ENCODE measurements at regions not wholly inside any gene's neighbourhood (a gene's known extent, or its start where the extent isn't known, plus 50 kb on each side); places are given as distances from the start of the nearest gene placed in this dataset.

DNA sequence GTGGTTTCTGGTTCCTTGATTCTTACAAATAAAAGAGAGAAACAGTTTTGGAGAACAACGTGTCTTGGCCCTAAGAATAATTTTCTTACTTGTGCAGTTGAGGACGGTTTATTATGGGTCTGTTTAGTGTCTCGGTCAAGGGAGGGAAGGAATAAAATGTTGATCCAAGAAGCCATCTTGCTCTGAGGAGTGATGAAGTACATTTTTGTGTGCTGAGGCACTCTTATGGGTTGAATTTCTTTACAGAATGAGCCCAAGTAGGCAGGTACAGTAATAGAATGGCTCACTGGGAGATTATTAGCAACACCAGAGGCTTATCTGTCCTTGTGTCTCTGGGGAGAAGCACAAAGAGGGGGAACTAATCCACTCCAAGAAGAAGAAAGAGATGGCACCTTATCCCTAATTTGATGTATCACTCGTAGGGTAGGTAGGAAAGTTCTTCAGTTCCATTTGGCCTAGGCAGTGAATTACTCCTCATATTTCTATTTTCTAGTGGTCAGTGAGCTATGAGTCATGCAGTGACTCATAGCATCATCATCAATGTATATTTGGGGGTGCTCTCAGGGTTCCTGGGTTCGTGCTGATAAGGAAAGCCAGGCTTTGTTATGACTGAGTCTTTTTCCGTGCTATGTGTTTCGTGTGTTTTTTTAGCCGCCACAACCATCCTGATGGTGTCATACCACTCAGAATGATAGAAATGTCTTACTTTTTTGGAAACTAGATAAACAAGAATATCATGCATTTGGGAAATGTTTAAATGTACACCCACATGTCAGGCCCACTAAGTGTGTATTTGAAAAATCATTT, 250.1 kb upstream of the CTAGE1 start:
- H3K4me2 ChIP-seq (ENCODE audit: low read length) = no peak overlapping the region
- H3K4me1 ChIP-seq (ENCODE audit: insufficient read depth, low read length, severe bottlenecking) = no peaks in the 10 kb centered on the region
- no peaks in the 10 kb centered on the region for H3K9me3 ChIP-seq (ENCODE audit: low read length)
- H3F3A ChIP-seq (ENCODE audit: insufficient read depth, low read length) = no peaks in the 10 kb centered on the region
- no peaks in the 10 kb centered on the region for H3K27me3 ChIP-seq (ENCODE audit: insufficient read depth, low read length)
- TF ChIP-seq CTCF (IDR thresholded peaks at IDR 0.05; ENCODE audit: low read length) (no peak), EZH2 (IDR thresholded peaks at IDR 0.05; ENCODE audit: borderline replicate concordance, low read length) (no peak)
- H4K20me1 ChIP-seq (ENCODE audit: insufficient read depth, low read length) = no peaks in the 10 kb centered on the region
- no peak overlapping the region for H3K27ac ChIP-seq (ENCODE audit: low read depth, low read length, poor library complexity, severe bottlenecking)
- no peaks in the 10 kb centered on the region for H3K9me2 ChIP-seq (ENCODE audit: low read depth, low read length)
- H3K4me3 ChIP-seq (ENCODE audit: low read depth, low read length, poor library complexity, severe bottlenecking) = no peak overlapping the region
- H3K9ac ChIP-seq (ENCODE audit: low read length) = no peak overlapping the region
- no peaks in the 10 kb centered on the region for H3K36me3 ChIP-seq (ENCODE audit: insufficient read depth, low read length)
- H3K79me2 ChIP-seq (ENCODE audit: insufficient read depth, low read length) = no peaks in the 10 kb centered on the region
- no peak overlapping the region for H2AFZ ChIP-seq (ENCODE audit: low read length)

GRCh38 chr18:22668496-22668895, 250.8 kb upstream of the CTAGE1 start:
- Histone ChIP-seq H2AFZ (ENCODE audit: low read length) (no peak overlapping the region), H3F3A (ENCODE audit: insufficient read depth, low read length) (no peaks in the 10 kb centered on the region)

GRCh38 chr18:22670914-22671313, 253.2 kb upstream of the CTAGE1 start:
- Histone ChIP-seq H3K36me3 (ENCODE audit: insufficient read depth, low read length) (no peaks in the 10 kb centered on the region), H3K4me1 (ENCODE audit: insufficient read depth, low read length, severe bottlenecking) (no peaks in the 10 kb centered on the region), H3K9me2 (ENCODE audit: low read depth, low read length) (no peaks in the 10 kb centered on the region), H3K9me3 (ENCODE audit: low read length) (no peaks in the 10 kb centered on the region), H3K4me2 (ENCODE audit: low read length) (no peak overlapping the region), H3K27me3 (ENCODE audit: insufficient read depth, low read length) (no peaks in the 10 kb centered on the region), H2AFZ (ENCODE audit: low read length) (no peak overlapping the region), H3K9ac (ENCODE audit: low read length) (no peak overlapping the region), H3K4me3 (ENCODE audit: low read depth, low read length, poor library complexity, severe bottlenecking) (no peak overlapping the region), H3K79me2 (ENCODE audit: insufficient read depth, low read length) (no peaks in the 10 kb centered on the region), H3K27ac (ENCODE audit: low read depth, low read length, poor library complexity, severe bottlenecking) (no peak overlapping the region), H4K20me1 (ENCODE audit: insufficient read depth, low read length) (no peaks in the 10 kb centered on the region), H3F3A (ENCODE audit: insufficient read depth, low read length) (no peaks in the 10 kb centered on the region)
- TF ChIP-seq EZH2 (IDR thresholded peaks at IDR 0.05; ENCODE audit: borderline replicate concordance, low read length) (no peak), CTCF (IDR thresholded peaks at IDR 0.05; ENCODE audit: low read length) (no peak)

More at GRCh38 chr18:22668496-22668895, 250.8 kb upstream of the CTAGE1 start:
- H3K27me3 ChIP-seq (ENCODE audit: insufficient read depth, low read length) = no peaks in the 10 kb centered on the region
- no peaks in the 10 kb centered on the region for H3K9me3 ChIP-seq (ENCODE audit: low read length)
- no peak overlapping the region for H3K27ac ChIP-seq (ENCODE audit: low read depth, low read length, poor library complexity, severe bottlenecking)
- no peak overlapping the region for H3K9ac ChIP-seq (ENCODE audit: low read length)
- H3K4me2 ChIP-seq (ENCODE audit: low read length) = no peak overlapping the region
- H3K4me3 ChIP-seq (ENCODE audit: low read depth, low read length, poor library complexity, severe bottlenecking) = no peak overlapping the region
- TF ChIP-seq CTCF (IDR thresholded peaks at IDR 0.05; ENCODE audit: low read length) (no peak), EZH2 (IDR thresholded peaks at IDR 0.05; ENCODE audit: borderline replicate concordance, low read length) (no peak)
- H3K79me2 ChIP-seq (ENCODE audit: insufficient read depth, low read length) = no peaks in the 10 kb centered on the region
- H3K9me2 ChIP-seq (ENCODE audit: low read depth, low read length) = no peaks in the 10 kb centered on the region
- H3K4me1 ChIP-seq (ENCODE audit: insufficient read depth, low read length, severe bottlenecking) = no peaks in the 10 kb centered on the region
- no peaks in the 10 kb centered on the region for H4K20me1 ChIP-seq (ENCODE audit: insufficient read depth, low read length)
- no peaks in the 10 kb centered on the region for H3K36me3 ChIP-seq (ENCODE audit: insufficient read depth, low read length)
